ENCODE measurements at regions not wholly inside any gene's neighbourhood (a gene's known extent, or its start where the extent isn't known, plus 50 kb on each side); places are given as distances from the start of the nearest gene placed in this dataset.
"Not testable (repeated sequence)": the region's sequence is repeated elsewhere in the genome, so short reads cannot be mapped to it uniquely, and the experiment has no call there.

DNA sequence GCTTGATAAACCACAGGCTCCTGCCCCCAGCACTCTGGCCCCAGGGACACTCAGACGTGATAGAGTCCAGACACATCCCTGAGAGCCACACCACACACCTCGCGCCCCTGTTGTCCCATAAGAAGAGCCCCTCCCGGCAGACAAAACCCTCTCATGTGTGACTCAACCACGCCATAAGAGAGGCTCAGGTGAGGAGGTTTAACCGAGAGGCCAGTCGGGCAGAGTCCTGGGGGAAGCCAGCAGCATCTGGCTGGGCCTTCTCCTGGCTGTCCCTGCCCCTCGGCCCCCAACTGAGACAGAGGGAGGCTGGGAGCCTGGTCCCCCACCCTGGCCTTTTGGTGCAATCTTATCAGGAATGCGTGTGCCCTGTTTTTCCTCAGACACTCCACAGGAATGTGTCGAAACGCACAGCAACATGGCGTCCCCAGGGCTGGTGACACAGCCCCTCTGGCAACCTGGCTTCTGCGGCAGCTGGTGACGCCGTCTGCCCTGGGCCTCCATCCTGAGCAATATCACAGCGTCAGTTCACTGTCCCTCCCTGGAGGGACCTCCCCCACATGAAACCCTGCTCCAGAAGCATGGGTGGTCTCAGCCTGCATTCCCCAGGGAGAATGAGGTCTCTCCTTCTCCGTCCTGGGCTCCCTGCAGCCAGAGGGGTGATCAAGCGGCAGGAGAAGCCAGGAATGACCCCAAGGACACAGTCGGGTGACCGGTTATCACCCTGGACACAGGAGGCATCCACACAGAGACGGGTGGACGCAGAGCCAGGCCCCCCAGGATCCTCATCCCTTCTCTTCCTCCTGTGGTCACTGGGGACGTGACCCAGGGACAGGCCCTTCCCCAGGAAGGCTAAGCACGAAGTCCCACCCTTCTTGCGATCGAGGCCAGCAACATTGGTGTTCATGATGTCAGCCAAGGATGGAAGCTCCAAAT is 156.6 kb upstream of the AFDN start:
- Histone ChIP-seq H3K9me2 (ENCODE audit: insufficient read depth, low read length) (no peaks in the 10 kb centered on the region), H3K4me2 (ENCODE audit: low read length) (no peak overlapping the region), H3K4me3 (ENCODE audit: low read length) (no peak overlapping the region), H3F3A (ENCODE audit: insufficient read depth, low read length, poor library complexity, severe bottlenecking) (no peaks in the 10 kb centered on the region), H3K9me3 (ENCODE audit: low read length) (no peaks in the 10 kb centered on the region), H3K79me2 (replicated peaks; ENCODE audit: insufficient read depth, low read length) (no peaks in the 10 kb centered on the region), H3K27me3 (ENCODE audit: insufficient read depth, low read depth, low read length) (no peaks in the 10 kb centered on the region), H3K36me3 (ENCODE audit: insufficient read depth, low read length) (no peaks in the 10 kb centered on the region), H3K27ac (ENCODE audit: low read length) (no peak overlapping the region), H3K9ac (ENCODE audit: low read length) (no peak overlapping the region), H4K20me1 (ENCODE audit: insufficient read depth) (no peaks in the 10 kb centered on the region), H2AFZ (ENCODE audit: low read depth, low read length) (no peak overlapping the region)
- TF ChIP-seq, protein P1, sequence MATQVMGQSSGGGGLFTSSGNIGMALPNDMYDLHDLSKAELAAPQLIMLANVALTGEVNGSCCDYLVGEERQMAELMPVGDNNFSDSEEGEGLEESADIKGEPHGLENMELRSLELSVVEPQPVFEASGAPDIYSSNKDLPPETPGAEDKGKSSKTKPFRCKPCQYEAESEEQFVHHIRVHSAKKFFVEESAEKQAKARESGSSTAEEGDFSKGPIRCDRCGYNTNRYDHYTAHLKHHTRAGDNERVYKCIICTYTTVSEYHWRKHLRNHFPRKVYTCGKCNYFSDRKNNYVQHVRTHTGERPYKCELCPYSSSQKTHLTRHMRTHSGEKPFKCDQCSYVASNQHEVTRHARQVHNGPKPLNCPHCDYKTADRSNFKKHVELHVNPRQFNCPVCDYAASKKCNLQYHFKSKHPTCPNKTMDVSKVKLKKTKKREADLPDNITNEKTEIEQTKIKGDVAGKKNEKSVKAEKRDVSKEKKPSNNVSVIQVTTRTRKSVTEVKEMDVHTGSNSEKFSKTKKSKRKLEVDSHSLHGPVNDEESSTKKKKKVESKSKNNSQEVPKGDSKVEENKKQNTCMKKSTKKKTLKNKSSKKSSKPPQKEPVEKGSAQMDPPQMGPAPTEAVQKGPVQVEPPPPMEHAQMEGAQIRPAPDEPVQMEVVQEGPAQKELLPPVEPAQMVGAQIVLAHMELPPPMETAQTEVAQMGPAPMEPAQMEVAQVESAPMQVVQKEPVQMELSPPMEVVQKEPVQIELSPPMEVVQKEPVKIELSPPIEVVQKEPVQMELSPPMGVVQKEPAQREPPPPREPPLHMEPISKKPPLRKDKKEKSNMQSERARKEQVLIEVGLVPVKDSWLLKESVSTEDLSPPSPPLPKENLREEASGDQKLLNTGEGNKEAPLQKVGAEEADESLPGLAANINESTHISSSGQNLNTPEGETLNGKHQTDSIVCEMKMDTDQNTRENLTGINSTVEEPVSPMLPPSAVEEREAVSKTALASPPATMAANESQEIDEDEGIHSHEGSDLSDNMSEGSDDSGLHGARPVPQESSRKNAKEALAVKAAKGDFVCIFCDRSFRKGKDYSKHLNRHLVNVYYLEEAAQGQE (IDR thresholded peaks at IDR 0.05; ENCODE audit: borderline replicate concordance) = no peak
- TF ChIP-seq MXI1 (conservative IDR thresholded peaks at IDR 0.05; ENCODE audit: poor library complexity, severe bottlenecking) = no peak

DNA sequence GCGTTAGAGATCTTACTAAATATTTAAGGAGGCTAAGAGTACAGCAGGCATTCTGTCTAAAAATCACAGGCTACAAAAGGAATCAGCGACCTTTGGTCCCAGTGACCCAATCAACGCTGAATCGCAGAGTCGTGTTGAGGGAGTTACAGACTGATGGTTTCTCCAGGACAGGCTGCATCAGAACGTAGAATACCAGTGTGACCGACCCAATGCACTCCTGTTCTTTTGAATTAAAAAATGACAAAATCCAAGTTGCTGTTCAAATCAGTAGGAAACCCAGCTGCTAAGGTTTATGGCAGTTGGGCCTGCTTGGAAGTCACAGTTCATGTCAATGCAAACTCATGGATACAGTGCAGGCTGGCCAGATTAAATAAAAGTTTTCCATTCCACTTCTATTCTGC is 155.8 kb upstream of the AFDN start:
- Histone ChIP-seq H3K4me3 (ENCODE audit: low read length) (no peak overlapping the region), H3K9me3 (ENCODE audit: low read length) (no peaks in the 10 kb centered on the region), H3K9me2 (ENCODE audit: insufficient read depth, low read length) (no peaks in the 10 kb centered on the region), H3K79me2 (replicated peaks; ENCODE audit: insufficient read depth, low read length) (no peaks in the 10 kb centered on the region), H3K4me2 (ENCODE audit: low read length) (no peak overlapping the region), H3K9ac (ENCODE audit: low read length) (no peak overlapping the region), H2AFZ (ENCODE audit: low read depth, low read length) (no peak overlapping the region), H3K36me3 (ENCODE audit: insufficient read depth, low read length) (no peaks in the 10 kb centered on the region), H3F3A (ENCODE audit: insufficient read depth, low read length, poor library complexity, severe bottlenecking) (no peaks in the 10 kb centered on the region), H4K20me1 (ENCODE audit: insufficient read depth) (no peaks in the 10 kb centered on the region), H3K27ac (ENCODE audit: low read length) (no peak overlapping the region), H3K27me3 (ENCODE audit: insufficient read depth, low read depth, low read length) (no peaks in the 10 kb centered on the region)
- TF ChIP-seq EP300 (conservative IDR thresholded peaks at IDR 0.05; ENCODE audit: poor library complexity, severe bottlenecking) = no peak
- no peak for TF ChIP-seq EZH2 (IDR thresholded peaks at IDR 0.05; ENCODE audit: borderline replicate concordance, insufficient read depth, low read length, poor library complexity, severe bottlenecking)
- TF ChIP-seq, protein P2, sequence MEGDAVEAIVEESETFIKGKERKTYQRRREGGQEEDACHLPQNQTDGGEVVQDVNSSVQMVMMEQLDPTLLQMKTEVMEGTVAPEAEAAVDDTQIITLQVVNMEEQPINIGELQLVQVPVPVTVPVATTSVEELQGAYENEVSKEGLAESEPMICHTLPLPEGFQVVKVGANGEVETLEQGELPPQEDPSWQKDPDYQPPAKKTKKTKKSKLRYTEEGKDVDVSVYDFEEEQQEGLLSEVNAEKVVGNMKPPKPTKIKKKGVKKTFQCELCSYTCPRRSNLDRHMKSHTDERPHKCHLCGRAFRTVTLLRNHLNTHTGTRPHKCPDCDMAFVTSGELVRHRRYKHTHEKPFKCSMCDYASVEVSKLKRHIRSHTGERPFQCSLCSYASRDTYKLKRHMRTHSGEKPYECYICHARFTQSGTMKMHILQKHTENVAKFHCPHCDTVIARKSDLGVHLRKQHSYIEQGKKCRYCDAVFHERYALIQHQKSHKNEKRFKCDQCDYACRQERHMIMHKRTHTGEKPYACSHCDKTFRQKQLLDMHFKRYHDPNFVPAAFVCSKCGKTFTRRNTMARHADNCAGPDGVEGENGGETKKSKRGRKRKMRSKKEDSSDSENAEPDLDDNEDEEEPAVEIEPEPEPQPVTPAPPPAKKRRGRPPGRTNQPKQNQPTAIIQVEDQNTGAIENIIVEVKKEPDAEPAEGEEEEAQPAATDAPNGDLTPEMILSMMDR (IDR thresholded peaks at IDR 0.05; ENCODE audit: poor library complexity, severe bottlenecking) = no peak
- no peak for TF ChIP-seq TAF1 (IDR thresholded peaks at IDR 0.05; ENCODE audit: low read depth)
- TF ChIP-seq POLR2AphosphoS5 (IDR thresholded peaks at IDR 0.05) = no peak
- TF ChIP-seq RAD21 (conservative IDR thresholded peaks at IDR 0.05) = no peak
- TF ChIP-seq, protein P1 (IDR thresholded peaks at IDR 0.05; ENCODE audit: borderline replicate concordance) = no peak
- no peak for TF ChIP-seq MXI1 (conservative IDR thresholded peaks at IDR 0.05; ENCODE audit: poor library complexity, severe bottlenecking)
- TF ChIP-seq SMC3 (conservative IDR thresholded peaks at IDR 0.05; ENCODE audit: poor library complexity) = no peak

DNA sequence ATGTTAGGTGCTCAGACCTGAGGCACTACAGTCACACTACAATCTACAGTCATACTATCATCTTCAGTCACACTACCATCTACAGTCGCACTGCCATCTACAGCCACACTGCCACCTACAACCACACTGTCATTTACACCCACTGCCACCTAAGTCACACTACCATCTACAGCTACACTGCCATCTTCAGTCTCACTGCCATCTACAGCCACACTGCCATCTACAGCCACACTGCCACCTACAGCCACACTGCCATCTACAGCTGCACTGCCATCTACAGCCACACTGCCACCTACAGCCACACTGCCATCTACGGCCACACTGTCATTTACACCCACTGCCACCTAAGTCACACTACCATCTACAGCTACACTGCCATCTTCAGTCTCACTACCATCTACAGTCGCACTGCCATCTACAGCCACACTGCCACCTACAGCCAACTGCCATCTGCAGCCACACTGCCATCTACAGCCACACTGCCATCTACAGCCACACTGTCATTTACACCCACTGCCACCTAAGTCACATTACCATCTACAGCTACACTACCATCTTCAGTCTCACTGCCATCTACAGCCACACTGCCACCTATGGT is 155.2 kb upstream of the AFDN start:
- H4K20me1 ChIP-seq (ENCODE audit: insufficient read depth); H3K36me3 ChIP-seq (ENCODE audit: insufficient read depth, low read length); H3K9me2 ChIP-seq (ENCODE audit: insufficient read depth, low read length); H3K4me2 ChIP-seq (ENCODE audit: low read length); H3K4me3 ChIP-seq (ENCODE audit: low read length); H3F3A ChIP-seq (ENCODE audit: insufficient read depth, low read length, poor library complexity, severe bottlenecking); H2AFZ ChIP-seq (ENCODE audit: low read depth, low read length); H3K27me3 ChIP-seq (ENCODE audit: insufficient read depth, low read depth, low read length); H3K9ac ChIP-seq (ENCODE audit: low read length); H3K79me2 ChIP-seq (replicated peaks; ENCODE audit: insufficient read depth, low read length); H3K27ac ChIP-seq (ENCODE audit: low read length); H3K9me3 ChIP-seq (ENCODE audit: low read length): not testable (repeated sequence)
